Activated CD4-positive, alpha-beta T cell treated with anti-CD3 and anti-CD28 coated beads, Interleukin-2, Interleukin-4, amounts not matched to agents 100 ng/mL and 50 ng/mL, durations not matched to agents 16 hours and 8 hours (primary cell): ENCODE measurements at regions not wholly inside any gene's neighbourhood (a gene's known extent, or its start where the extent isn't known, plus 50 kb on each side); places are given as distances from the start of the nearest gene placed in this dataset.

Experiments
- DNase-seq: peaks from one replicate; pipeline ENCODE4 v3.0.0-alpha.2; 2020; ENCODE audit warnings: low spot score

GRCh38 chr2:59572227-59572626, 981.2 kb downstream of the BCL11A start:
- DNase-seq = no peak

DNA sequence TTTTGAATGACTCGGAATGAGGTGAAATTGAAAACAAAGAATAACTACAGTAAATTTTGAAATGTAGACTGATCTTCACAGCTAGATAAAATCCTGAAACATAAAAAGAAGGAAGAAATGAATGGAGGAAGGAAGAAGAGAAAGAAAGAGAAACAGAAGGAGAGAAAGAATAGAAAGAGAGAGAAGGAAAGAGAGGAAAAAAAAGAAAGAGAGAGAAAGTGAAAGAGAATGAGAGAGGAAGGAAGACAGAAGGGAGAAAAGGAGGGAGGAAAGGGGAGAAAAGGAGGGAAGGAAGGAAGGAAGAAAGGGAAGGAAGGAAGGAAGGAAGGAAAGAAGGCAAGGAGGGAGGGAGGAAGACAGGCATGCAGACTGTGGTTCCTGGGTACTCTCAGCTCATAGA, 982.6 kb downstream of the BCL11A start:
- no peak for DNase-seq

DNA sequence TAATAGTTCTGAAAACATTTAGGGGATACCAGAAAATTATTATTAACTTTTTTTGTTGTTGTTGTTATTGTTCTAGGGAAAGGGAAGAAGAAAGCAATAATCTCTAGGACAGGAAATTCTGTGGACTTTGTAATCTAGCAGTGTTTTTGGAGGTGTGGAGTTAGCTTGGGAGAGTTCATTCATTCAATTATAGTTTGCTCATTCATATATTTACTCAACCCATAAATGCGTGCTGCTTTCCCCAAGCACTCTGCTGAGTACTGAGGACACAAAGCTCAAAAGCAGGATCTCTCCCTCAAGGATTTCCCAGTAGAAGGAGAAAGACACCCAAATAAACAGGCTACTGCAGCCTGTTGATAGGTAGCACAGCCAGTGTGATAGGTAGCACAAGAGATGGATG, 984.3 kb downstream of the BCL11A start:
- DNase-seq = no peak

DNA sequence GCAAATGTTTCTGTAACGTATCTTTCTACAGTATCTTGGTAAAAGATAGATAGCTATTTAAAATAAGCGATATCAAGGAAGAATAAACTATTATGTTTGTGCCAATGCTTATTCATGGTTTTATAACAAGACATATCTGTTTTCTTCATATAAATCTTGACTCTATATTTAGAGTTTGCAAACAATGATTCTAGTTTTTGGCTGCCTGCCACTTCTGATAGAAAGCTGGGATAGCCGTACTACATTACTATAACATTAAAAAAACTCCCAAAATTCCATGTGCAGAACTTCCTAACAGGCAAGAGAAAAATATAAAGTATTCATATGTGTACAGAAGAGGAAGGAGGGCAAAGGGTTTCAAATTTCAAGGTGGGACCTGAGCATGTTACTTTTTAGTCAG, 985.0 kb downstream of the BCL11A start:
- DNase-seq = no peak

GRCh38 chr2:59567151-59567550, 986.3 kb downstream of the BCL11A start:
- DNase-seq = no peak

DNA sequence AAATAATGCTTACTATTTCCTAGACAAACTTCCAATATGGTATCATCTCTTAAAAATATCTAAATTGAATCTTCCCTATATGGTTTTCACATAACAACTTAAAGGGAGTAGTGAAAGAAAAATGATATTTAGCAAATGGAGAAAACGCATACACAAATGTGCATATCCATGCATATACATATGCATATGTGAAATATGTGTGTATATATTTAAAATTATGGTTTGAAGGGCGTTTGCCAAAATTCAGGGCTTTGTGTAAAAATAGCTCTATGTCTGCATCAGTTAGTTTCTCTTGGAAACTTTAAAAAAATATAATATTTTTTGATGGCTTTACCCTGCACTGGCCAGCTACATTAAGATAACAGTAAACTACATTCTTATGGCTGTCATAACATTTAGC, 986.7 kb downstream of the BCL11A start:
- DNase-seq = no peak

- DNase-seq = no peak
These were observed 992.2 kb downstream of the BCL11A start for GRCh38 chr2:59561281-59561680.

- no peak for DNase-seq
These were observed 992.7 kb downstream of the BCL11A start for GRCh38 chr2:59560769-59561168.

GRCh38 chr2:59540864-59541263, 1012.6 kb downstream of the BCL11A start:
- no peak for DNase-seq

DNA sequence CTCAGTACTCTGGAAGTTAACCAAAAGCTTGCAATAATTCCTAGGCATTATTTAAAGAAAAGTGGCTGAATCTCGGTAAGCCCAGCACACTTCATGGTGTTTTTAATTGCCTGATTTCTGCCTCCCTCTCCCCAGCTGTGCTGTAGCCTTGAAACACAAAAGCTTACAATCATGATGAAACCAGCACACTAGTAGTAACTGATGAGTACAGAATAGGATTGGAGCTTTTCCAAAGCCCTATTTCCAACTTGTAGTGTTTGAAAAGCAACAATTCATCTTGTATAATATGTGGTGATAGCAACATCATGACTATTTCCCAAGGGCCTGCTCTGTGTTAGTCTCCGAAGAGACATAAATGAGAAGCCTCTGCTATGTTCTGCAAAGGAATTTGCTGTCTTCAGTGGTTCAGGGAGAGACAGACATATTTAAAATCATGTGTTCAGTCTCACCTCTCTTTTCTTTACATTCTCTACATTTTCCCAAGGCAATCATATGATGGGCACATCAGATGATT, 1015.0 kb downstream of the BCL11A start:
- DNase-seq = no peak

- no peak for DNase-seq
These were observed 1020.6 kb downstream of the BCL11A start for GRCh38 chr2:59532808-59533207.

GRCh38 chr2:59530258-59530657, 1023.2 kb downstream of the BCL11A start:
- no peak for DNase-seq

GRCh38 chr2:59529726-59530125, 1023.7 kb downstream of the BCL11A start:
- no peak for DNase-seq

GRCh38 chr2:59528525-59528924, 1024.9 kb downstream of the BCL11A start:
- DNase-seq = no peak

GRCh38 chr2:59502981-59503380, 1050.5 kb downstream of the BCL11A start:
- DNase-seq = no peak

DNA sequence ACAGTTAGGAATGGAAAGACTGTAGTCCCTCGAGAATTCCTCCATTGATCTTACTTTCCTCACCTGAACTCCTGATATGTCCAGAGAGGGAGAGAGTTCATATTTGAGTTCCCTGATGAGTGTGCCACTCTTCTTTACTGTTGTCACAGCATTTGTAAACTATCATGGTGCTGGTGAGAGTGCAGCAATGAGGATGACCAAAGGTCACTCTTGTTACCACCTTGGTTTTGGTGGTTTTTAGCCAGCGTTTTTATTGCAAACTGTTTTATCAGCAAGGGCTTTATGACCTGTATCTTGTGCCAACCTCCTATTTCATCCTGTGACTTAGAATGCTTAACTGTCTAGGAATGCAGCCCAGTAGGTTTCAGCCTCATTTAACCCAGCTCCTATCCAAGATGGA, 1062.5 kb downstream of the BCL11A start:
- no peak for DNase-seq

- no peak for DNase-seq
These were observed 1063.3 kb downstream of the BCL11A start for GRCh38 chr2:59490192-59490591.

DNA sequence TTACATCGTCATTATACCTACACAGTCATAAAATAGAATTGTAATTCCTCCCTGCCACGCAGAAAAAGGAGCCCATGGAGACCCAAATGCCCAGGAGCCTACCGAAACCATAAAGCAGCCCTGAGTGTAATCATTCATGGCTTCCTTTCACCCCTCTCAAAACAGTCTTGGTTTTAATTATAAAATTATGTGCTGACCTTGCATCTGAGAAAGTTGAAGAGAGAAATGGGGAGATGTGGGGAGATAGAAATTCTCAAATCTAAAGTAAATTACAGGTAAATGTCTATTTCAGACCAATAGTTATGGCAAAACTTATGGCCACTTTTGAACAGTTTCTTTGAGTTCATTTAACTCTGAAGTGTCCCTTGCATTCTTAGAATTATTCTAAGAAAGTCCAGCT, 1068.8 kb downstream of the BCL11A start:
- DNase-seq = no peak

DNA sequence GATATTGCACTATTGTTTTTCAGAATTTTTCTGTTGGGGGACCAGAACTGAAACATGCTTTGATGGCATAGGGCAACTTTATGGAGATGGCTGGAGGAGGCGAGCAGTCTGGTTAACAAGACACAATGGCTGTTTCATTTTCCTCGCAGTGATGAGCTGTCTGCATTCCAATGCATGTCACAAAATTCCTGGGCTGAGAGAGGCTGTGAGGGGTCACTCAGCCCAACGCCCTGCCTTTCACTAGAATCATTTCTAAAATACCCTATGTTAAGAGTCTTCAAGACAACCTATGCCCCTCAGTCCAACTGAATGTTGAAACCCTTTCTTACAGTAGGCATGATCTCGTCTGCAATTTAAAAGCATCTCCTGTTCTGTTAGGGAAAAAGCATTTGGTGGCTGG, 1090.0 kb downstream of the BCL11A start:
- no peak for DNase-seq

DNA sequence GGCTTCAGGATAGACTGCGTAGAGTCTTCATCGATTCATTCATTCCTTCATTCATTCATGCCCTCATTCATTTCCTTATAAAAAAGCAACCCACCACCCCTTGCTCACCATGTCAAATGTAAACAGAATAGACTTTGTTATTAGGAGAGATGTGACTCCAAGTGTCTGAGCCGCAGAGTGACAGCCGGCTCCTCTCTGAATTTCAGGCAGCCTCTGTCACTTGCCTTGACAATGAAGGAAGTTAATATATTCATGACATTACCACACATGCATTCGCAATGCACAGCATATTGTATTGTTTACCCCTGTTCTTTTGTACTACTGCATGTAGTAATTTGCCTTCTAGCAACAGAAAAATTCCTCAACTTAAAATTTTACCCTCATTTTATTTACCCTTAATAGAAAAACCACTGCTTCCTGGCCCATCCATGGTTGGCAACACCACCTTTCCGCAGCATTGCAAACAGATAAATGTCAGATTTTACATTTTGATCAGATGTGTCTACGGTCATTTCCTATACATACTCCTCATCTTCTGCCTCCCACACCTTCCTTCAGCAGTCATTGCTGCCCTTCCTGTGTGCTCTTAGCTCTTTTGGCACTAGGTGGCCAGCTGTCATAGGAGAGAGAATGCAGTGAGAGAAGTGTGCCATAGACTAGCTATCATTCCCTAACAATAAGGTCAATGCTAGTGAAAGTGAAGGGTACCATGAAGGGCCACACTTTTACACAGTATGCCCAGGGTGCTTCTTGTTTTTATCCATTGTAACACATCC, 1090.8 kb downstream of the BCL11A start:
- DNase-seq = no peak

DNA sequence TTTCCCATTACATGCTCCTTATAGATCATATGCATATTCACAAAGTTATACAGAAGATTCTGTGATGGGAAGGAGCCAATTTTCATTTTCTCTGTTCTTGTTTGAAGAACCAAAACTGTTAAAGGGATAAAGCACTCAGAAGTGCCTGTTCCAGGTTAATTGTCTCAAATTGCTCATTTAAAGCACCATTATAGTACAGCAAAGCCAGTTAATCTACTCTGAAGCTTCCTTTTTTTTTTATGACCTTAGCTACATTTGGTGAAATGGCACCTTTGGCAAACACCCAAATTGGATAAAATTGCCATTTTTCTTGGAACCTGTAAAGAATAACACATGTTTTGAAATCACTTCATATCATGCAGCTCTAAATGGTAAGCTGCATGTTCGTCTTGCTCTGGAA, 1092.3 kb downstream of the BCL11A start:
- DNase-seq = no peak

- no peak for DNase-seq
These were observed 1094.7 kb downstream of the BCL11A start for GRCh38 chr2:59458800-59459199.

- no peak for DNase-seq
These were observed 1097.2 kb downstream of the BCL11A start for GRCh38 chr2:59456285-59456684.

GRCh38 chr2:59449274-59449673, 1104.2 kb downstream of the BCL11A start:
- DNase-seq = no peak
